GM12878 (cell line): ENCODE measurements at regions not wholly inside any gene's neighbourhood (a gene's known extent, or its start where the extent isn't known, plus 50 kb on each side); places are given as distances from the start of the nearest gene placed in this dataset.

Experiments
- ATF7 ChIP-seq: fragments of 450-650 bp; IDR thresholded peaks from 2 replicates; pipeline ENCODE4 v1.6.1; 2016; ENCODE audit warnings: low read depth, mild to moderate bottlenecking
- BCL11A ChIP-seq: IDR thresholded peaks from 2 replicates; pipeline ENCODE4 v1.6.1; 2011; ENCODE audit warnings: low read depth, low read length
- BHLHE40 ChIP-seq, 2 experiments: fragments of 450-650 bp in 1 of 2; IDR thresholded peaks; 2 replicates each; pipeline ENCODE4 v1.6.1; 2011 to 2017; ENCODE audit warnings: low read depth in 2 of 2, borderline replicate concordance in 1 of 2, improper control_type of control experiment in 1 of 2, low read length in 1 of 2, mild to moderate bottlenecking in 1 of 2
- CHD2 ChIP-seq: IDR thresholded peaks from 2 replicates; pipeline ENCODE4 v1.6.1; 2011; ENCODE audit warnings: low read depth, low read length, improper control_type of control experiment, borderline replicate concordance
- E2F8 ChIP-seq: fragments of 450-650 bp; IDR thresholded peaks from 2 replicates; pipeline ENCODE4 v1.6.1; 2018; ENCODE audit warnings: mild to moderate bottlenecking, low read depth, moderate library complexity; ENCODE audit not compliant: partially characterized antibody
- FOS ChIP-seq: IDR thresholded peaks from 3 replicates; pipeline ENCODE4 v1.6.1; 2011; ENCODE audit warnings: borderline replicate concordance; ENCODE audit not compliant: insufficient read length; ENCODE audit errors: extremely low read depth
- HCFC1 ChIP-seq: fragments of 150-350 bp; IDR thresholded peaks from 2 replicates; pipeline ENCODE4 v1.6.1; 2014; ENCODE audit warnings: low read length
- IKZF1 ChIP-seq: fragments of 450-650 bp; conservative IDR thresholded peaks from 2 replicates; pipeline ENCODE4 v1.6.1; 2017; ENCODE audit warnings: antibody characterized with exemption, mild to moderate bottlenecking
- MLLT1 ChIP-seq: fragments of 450-650 bp; IDR thresholded peaks from 2 replicates; pipeline ENCODE4 v1.6.1; 2016; ENCODE audit warnings: mild to moderate bottlenecking
- NBN ChIP-seq: fragments of 450-650 bp; IDR thresholded peaks from 2 replicates; pipeline ENCODE4 v1.6.1; 2016
- NFYB ChIP-seq: IDR thresholded peaks from 2 replicates; pipeline ENCODE4 v1.6.1; 2011; ENCODE audit warnings: low read depth, mild to moderate bottlenecking, low read length, improper control_type of control experiment, moderate library complexity; ENCODE audit not compliant: insufficient read depth
- PAX5 ChIP-seq: IDR thresholded peaks from 2 replicates; pipeline ENCODE4 v1.6.1; 2011; ENCODE audit warnings: low read depth, low read length, borderline replicate concordance
- POU2F2 ChIP-seq: IDR thresholded peaks from 3 replicates; pipeline ENCODE4 v1.6.1; 2011; ENCODE audit warnings: low read depth, mild to moderate bottlenecking, low read length, borderline replicate concordance
- RAD51 ChIP-seq: fragments of 450-650 bp; IDR thresholded peaks from 2 replicates; pipeline ENCODE4 v1.6.1; 2016; ENCODE audit warnings: moderate library complexity, mild to moderate bottlenecking, inconsistent platforms
- RCOR1 ChIP-seq: conservative IDR thresholded peaks from 2 replicates; pipeline ENCODE4 v1.6.1; 2012; ENCODE audit warnings: low read depth, low read length, improper control_type of control experiment
- STAT1 ChIP-seq: fragments of 450-650 bp; conservative IDR thresholded peaks from 2 replicates; pipeline ENCODE4 v1.6.1; 2014; ENCODE audit warnings: antibody characterized with exemption, mild to moderate bottlenecking
- TCF12 ChIP-seq: IDR thresholded peaks from 2 replicates; pipeline ENCODE4 v1.6.1; 2011; ENCODE audit warnings: low read depth, mild to moderate bottlenecking, low read length
- ZNF24 ChIP-seq: fragments of 450-650 bp; IDR thresholded peaks from 2 replicates; pipeline ENCODE4 v1.6.1; 2017; ENCODE audit warnings: antibody characterized with exemption, mild to moderate bottlenecking
- ZNF592 ChIP-seq: fragments of 450-650 bp; IDR thresholded peaks from 2 replicates; pipeline ENCODE4 v1.6.1; 2017; ENCODE audit warnings: mild to moderate bottlenecking, moderate library complexity
- TF ChIP-seq, protein P1 (sequence below): fragments of 450-650 bp; IDR thresholded peaks from 2 replicates; pipeline ENCODE4 v1.6.1; 2017; ENCODE audit warnings: mild to moderate bottlenecking, low read depth, inconsistent platforms; ENCODE audit not compliant: poor library complexity, severe bottlenecking

- TF ChIP-seq FOS, result no peak
- 0 out of 2 replicates have a peak, but pooled peaks have one; percentile 8 for TF ChIP-seq NFYB
- TF ChIP-seq TCF12, result no peak
- peak; percentile 78 to 93 for TF ChIP-seq BHLHE40 (IDR thresholded peaks at IDR 0.05; ENCODE audit: borderline replicate concordance in 1 of 2, low read depth in 2 of 2, low read length in 1 of 2)
- 0 out of 2 replicates have a peak, but pooled peaks have one; percentile 34 for TF ChIP-seq PAX5
- TF ChIP-seq RAD51, result peak; percentile 12; the same call in 1 of the 2 replicates
- TF ChIP-seq HCFC1, result no peak
- TF ChIP-seq ZNF24, result peak; percentile 94
- no peak for TF ChIP-seq E2F8
- TF ChIP-seq BCL11A, result peak; percentile 84
- 0 out of 2 replicates have a peak, but pooled peaks have one; percentile 43 for TF ChIP-seq NBN
- TF ChIP-seq POU2F2, result peak; percentile 46; the same call in 1 of the 3 replicates
- TF ChIP-seq ATF7, result peak; percentile 52; the same call in 1 of the 2 replicates
- TF ChIP-seq ZNF592, result 0 out of 2 replicates have a peak, but pooled peaks have one; percentile 17
- no peak for TF ChIP-seq STAT1
- TF ChIP-seq CHD2, result peak; percentile 54; the same call in 1 of the 2 replicates
- TF ChIP-seq MLLT1, result peak; percentile 85
- TF ChIP-seq, protein P1, sequence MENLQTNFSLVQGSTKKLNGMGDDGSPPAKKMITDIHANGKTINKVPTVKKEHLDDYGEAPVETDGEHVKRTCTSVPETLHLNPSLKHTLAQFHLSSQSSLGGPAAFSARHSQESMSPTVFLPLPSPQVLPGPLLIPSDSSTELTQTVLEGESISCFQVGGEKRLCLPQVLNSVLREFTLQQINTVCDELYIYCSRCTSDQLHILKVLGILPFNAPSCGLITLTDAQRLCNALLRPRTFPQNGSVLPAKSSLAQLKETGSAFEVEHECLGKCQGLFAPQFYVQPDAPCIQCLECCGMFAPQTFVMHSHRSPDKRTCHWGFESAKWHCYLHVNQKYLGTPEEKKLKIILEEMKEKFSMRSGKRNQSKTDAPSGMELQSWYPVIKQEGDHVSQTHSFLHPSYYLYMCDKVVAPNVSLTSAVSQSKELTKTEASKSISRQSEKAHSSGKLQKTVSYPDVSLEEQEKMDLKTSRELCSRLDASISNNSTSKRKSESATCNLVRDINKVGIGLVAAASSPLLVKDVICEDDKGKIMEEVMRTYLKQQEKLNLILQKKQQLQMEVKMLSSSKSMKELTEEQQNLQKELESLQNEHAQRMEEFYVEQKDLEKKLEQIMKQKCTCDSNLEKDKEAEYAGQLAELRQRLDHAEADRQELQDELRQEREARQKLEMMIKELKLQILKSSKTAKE, result peak; percentile 65
- no peak for TF ChIP-seq RCOR1
- peak; percentile 54 for TF ChIP-seq IKZF1
These were observed 56.0 kb upstream of the ST8SIA6 start (continued) for GRCh38 chr10:17510242-17510908.
